GM18861 (cell line): ENCODE measurements at regions not wholly inside any gene's neighbourhood (a gene's known extent, or its start where the extent isn't known, plus 50 kb on each side); places are given as distances from the start of the nearest gene placed in this dataset.

Experiments
- ATAC-seq: cut with Tn5 transposase; IDR thresholded peaks from one replicate; pipeline ENCODE4 v1.9.1; 2021; ENCODE audit not compliant: unreplicated experiment

DNA sequence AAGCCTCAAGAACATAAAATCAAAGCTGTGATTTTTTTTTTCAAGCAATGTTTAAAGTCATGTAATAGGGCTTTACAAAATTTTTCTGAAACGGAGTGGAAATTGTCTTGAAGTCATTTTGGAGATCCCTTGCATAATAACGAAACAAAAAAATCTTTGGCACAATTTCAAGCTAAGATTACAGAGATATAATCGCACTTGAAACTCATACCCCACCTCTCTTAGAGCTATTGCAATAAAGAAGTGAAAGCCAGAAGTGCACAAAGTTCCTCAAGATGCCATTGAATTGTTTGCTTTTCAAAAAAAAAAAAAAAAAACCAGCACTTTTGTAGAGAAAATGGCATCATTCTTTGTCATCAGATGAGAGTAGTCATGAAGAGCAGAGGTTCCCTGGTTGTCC is 152.3 kb downstream of the PAX3 start:
- ATAC-seq = no peak

DNA sequence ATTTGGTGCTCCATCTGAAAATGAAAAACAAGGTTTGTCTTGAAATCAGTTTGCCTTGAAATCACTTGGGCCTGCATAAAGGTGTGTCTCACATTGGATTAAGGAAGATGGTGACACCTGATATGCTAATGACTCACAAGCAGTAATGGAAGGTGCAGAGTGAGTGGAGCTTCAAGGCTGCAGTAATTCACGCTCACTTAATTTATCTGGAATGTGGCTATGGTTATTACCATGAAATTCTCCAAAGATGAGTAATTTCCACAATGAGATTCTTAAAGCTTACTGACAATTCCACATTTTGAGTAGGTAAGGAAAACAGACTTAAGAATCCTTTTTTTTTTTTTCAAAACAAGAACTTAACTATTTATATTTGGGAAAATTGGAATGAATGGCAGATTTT is 156.8 kb downstream of the PAX3 start:
- ATAC-seq = no peak

DNA sequence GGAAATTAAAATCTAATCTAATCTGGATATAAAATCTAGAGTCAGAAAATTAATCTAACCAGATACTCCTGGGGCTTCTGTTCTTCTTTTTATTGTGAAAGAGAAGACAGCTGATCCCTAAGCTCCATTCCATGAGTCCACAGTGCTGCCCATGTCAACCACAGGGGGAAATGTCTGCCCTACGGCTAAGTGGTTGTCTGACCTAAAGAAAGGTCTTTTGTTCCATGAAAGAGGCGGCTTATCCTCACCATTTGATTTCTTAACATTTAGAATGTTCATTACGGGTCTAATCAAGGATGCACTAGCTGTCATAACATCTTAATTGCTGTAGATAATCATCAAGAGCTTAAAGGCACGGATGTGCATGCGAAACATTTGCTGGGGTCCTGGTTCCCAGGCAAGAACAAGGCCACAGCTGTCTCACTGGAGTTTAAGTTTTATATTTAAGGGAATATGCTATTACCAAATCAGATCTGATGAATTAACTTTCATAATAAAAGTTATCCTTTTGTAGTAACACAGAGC is 162.6 kb downstream of the PAX3 start:
- no peak for ATAC-seq

DNA sequence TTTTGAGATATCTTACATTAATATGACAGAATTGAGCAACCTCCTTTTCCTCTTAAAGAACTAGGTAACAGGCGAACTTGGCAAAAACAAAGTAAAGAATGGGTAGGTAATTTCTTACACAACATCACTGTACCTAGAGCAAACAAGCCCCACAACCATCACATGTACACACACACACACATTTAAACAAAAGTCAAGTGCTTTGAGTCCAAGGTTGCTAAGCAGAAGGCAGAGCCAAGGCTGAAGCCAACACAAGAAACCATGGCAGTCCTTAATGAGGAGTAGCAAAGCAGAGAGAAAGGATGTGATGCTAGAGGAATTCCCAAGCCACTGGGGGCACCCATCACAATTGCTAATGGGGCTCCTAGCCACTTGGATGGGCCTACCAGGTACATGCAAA is 164.1 kb downstream of the PAX3 start:
- no peak for ATAC-seq

DNA sequence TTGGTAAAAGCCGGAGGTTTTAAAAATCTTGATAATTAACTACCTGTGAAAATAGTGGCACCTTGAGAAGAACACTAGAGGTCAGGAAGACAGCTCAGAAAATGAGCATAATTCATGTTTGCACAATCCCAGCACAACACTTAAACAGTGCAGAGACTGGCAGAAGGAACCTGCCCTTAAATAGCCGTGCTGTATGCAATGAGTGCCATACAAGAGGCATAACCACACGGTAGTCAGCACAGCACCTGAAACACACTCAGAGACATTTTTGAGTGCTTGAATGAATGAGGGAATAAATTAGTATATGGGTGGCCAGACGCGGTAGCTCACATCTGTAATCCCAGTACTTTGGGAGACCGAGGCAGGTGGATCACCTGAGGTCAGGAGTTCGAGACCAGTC is 164.9 kb downstream of the PAX3 start:
- no peak for ATAC-seq

DNA sequence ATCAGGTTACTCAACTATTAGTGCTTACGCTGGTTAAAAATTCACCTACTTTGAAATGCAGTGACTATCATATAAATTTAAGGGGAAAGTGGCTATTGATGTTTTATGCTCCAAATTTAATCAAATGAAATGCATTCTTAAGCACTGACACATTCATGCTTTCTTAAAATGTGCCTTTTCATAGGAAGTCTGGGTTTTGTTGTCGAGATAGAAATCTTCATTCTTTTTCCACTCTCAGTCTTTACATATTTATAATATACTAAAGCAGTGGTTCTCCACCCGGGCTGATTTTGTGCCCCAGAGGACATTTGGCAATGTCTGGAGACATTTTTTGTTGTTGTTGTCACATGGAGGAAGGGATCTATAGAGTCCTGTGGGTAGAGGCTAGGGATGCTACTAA is 167.9 kb downstream of the PAX3 start:
- no peak for ATAC-seq

DNA sequence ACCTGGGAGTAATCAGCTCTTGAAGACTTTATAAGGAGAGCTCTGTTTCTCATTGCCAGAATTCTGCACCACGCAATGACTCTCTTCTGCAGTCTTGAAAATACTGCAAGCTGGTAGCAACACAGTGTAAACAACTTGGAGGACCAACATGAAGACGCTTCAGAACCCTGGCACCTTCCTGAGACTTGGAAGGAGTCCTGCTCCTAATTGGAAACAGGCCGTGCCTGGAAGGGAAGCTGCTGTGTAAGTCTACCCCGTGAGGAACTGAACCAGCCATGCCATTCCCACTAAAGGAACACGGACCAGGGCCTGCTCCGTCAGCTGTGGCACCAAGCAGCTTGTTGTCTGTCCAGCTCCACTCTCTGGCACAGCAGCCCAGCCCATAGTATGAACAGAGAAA is 171.1 kb downstream of the PAX3 start:
- ATAC-seq = no peak

DNA sequence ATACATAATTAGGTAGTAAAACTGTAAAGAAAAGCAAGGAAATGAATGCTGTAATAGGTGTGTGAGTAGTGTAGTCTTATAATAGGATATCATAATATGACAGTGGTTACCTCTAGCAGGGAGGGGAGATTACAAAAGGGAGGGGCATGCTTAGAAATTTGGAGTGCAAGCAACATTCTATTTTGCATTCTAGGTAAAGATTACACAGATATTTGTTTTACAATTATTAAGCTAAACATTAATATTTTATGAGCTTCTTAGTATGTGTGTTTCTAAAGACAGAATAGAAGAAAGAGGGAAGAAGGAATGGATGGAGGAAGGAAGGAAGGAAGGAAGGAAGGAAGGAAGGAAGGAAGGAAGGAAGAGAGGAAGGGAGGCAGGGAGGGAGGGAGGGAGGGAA is 177.9 kb downstream of the PAX3 start:
- ATAC-seq = no peak

DNA sequence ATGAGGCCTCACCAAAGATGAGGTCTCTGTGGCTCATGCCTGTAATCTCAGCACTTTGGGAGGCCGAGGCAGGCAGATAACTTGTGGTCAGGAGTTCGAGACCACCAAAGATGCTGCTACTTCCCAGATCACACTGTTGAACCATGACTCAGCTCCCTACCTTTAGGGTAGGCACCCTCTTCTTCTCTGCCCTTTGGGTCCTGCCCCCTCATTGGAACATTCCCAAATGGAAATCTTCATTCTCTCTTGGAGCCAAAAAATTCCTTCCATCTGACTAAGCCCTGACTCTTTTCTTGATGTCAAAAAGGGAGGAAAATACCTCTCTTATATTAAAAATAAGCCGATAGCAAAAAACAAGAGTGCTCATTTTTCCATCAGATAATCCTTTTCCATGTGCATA is 183.5 kb downstream of the PAX3 start:
- ATAC-seq = no peak

DNA sequence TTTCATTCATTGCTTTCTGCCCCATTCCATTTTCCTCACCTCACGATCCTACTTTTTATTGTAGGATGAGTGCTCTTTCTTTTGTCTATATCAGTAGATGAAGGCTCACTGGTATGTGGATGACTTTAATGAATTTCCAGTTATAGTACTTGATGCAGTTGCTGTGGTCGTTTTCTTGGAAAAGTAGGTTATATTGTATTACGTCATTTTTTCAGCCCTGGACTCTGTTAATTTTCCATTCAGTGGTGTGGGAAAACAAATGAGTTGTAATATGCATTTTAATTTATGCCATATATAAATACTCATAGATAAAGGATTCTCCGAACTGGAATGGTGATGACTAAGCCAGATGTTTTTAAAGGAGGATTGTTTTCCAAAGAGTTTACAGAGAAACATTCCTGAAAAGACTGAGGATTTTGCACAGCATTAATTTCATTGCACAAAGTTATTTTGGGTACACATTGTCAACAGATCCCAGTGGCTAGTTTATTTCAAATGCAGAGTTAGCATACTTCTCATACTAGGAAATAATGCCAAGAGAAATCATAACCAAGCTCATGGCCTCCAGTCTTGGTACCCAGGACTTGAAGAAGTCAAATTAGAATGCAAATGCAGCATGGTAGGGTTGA is 189.7 kb downstream of the PAX3 start:
- no peak for ATAC-seq

DNA sequence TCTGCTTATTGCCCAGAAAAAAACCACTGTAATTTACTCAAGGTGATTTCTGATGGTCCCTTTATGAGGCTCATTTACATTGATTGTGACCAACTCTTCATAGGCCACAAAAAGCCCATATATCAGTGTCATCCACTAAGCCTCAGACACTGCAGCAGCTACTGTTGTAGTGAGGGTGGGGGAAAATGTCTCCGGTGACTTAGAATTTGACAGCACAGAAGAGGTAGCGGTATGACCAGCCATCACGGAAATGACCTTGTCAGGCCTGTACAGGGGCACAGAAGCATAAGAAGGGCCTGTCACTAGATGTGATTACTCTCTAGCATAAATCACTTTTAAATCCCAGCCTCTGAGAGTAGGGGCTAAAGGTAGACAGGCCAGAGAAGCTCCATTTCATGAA is 190.3 kb downstream of the PAX3 start:
- no peak for ATAC-seq

DNA sequence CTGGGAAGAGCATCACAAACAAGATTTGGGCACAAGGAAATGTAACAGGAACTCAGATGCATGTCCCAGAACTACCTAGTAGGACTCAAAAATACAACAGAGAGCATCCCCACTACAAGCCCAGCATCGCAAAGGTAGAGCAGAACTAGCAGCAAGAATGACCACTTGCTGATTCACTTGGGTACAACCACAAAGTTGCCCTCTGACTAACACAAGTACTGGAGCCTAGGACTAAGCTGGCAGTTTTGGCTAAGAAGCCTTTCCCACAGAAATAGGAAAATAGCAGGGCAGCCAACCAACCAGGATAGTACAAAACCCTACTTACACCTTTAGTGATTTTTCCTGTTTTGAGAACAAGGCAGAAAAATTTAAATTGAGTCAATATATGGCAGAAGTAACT is 193.8 kb downstream of the PAX3 start:
- ATAC-seq = no peak

DNA sequence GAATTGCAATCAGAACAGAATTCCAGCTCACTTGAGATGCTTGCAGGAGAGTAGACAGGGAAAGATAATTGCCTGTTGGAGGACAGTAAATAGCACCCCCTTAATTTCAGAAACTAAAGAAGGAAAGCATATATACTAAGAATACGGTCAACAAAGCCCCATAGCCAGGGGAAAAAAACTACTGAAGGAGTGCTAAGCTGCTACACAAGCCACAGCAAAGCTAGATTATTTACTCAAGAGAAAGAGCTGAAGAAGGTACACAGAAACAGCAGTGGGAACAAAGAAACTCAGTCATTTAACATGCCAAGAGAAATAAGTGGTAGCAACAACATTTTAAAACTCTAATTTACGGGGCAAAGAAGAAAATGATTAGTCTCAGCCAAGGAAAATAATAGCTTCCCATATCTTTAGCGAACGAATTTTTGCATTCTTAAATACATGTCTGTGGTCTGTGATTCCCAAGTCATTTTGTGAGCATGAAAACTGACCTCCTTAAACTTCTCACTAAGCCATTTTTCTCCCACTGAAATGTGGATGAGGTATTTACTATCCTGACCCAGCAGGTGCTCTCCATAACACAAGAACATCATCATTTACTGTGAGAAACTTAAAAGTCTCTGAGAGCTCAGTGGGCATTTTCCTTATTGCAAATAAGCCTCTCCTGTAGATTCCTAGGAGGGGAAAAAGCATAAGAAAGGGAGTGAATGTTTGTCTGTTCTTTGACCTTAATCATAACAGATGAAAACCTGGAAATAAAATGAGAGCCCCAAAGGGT is 196.0 kb downstream of the PAX3 start:
- ATAC-seq = no peak

DNA sequence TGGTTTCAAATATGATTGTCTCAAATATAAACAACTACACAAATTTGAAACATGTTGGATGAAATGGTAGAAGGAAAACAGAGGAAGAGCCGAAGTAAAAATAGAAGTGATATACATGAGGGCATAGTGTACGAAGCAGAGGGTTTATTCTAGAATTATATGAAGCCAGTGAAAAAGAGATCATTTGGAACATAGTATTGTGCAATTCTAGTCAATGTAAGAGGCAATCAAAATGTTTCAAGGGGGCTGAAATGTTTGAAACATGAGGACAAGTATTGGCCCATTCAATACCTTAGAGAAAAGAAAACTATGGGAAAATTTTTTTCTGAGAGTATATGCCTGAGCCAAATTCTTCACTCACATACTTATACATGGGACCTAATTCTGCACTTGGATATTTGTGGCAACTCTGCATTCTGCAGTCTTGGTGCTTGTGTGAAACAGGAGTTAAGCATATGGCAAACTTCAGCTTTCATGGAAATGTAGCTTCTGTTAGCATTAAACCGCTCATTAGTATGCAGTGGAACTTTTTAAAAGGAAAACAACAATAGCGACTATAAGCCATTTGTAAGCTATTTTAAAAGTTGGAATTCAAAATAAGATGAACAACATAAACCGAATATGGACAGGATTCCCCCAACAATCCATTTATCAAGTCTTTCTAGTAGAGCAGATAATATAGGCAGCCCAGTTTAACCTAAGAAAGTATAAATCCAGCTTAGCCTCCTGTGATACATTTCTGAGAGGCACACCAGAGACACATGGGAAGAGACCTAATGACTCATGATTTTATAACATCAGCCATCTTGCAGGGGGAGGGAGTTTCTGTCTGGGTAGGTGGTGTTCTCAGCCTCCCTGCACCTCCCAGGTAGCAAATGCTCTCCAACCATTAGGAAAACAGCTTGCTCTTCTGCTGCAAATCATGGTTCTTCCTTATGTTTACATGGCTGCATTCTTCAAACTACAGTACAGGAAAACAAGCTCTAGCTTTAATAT is 197.8 kb downstream of the PAX3 start:
- ATAC-seq = no peak

DNA sequence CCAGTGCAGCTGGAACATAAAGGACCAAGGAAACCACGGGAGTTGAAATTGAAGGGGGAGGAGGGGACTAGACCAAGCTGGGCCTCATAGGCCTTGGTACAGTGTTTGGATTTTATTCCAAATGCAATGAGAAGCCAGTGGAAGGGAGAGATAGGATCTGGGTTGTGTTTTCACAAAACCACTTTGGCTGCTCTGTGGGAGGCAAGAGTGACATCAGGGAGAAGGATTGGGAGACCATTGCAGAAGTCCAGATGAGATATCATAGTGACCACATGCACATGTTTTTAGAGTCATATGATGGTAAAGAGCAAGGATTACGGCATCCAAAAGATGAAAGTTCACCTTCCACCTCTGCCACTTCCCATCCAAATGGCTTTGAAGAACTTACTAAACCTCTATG is 210.2 kb downstream of the PAX3 start:
- ATAC-seq = no peak

DNA sequence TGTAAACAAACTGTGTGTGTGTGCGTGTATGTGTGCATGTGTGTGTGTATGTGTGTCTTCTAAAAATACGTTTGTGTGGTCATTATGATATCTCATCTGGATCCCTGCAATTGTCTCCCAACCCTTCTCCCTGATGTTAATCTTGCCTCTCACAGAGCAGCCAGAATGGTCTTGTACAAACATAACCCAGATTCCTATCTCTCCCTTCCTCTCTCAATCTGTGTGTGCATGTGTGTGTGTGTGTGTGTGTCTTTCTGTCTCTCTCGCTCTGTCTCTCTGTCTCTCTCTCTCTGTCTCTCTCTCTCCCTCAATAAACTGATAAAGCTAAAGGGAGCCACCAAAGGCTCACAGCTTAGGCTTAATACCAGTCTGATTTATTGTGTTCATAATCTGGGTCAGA is 210.8 kb downstream of the PAX3 start:
- no peak for ATAC-seq

DNA sequence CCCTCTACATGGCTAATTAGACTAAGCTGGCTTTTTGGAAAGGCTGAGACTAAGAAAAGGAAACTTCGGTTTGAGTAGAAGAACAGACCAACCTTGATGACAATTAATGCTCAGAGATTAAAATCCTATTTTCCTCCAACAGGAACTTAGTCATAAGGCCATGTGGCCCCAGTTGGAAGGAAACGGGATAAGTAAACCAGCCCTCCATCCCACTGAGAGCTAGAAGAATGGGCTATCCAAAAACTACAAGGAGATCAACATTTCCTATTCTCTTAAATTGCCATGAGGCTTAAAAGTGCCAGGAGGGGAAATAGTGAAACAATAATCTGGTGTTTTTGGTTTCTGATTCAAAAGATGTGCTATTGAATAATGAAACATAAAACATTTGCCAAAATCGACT is 216.6 kb downstream of the PAX3 start:
- ATAC-seq = no peak

DNA sequence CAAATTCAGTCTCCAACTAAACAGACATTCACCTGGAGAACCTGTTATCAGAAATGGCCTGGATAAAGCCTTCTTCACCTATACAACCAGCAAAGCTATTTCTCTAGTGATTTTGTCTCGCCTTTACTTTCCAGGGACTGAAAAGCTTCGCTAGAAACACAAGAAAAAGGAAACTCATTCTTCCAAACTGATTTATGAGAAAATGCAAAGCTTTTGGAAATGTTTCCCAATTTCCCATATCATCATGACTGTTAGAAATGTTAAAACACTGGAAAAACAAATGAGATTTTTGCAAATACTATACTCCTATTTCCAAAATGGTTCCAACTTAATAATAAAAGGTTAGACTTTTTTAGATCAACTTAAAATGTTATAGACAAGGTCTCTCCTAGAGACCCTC is 218.7 kb downstream of the PAX3 start:
- ATAC-seq = no peak

DNA sequence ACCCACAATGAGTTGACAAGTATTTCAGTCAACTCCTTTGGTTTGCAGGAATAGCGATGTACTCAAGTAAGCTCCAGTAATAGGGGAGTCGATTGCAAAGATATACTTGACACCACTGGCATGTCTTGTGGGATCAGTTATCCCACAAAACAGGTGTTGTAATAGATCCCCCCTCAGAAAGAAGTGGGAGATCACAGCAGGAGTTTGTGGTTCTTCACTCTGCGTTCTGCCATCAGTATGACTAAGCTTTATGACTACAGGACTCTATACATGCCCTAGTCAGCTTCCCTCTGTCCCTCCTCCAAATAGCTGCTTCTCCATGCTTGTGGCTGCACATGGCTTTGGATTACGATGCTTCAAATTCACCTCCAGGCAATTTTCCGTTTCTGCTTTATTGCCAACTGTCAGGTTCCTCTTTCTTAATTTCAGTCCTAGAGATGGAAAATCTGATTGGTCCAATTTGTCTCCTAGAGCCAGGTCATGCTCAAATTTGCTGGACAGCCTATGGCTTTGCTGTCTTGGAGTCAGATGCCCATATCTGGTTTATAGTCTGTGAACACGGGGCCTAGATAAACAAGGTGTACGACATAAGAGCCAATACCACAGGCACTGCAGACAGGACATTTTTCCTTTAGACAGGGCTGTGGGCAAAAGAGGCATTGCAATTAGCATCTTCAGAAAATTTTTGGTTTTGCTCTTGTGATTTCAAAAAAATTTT is 221.7 kb downstream of the PAX3 start:
- ATAC-seq = no peak

DNA sequence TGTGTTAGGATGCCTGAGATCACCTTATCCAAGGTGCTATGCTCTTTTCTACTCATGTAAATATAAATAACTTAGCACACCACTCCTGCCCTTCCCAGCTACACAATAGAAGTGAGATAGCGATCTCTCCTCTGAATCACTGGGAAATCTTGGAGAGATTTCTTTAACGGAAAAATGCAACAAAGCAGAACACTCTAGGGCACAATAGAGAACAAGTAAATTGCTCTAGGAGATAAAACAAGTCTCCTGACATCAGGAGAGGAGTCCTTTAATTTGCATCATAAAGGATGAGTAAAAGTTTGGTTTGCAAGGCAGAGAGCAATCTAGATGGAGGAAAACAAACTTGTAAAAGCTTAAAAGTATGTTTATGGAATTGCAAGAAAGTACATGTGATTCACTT is 224.1 kb downstream of the PAX3 start:
- no peak for ATAC-seq

DNA sequence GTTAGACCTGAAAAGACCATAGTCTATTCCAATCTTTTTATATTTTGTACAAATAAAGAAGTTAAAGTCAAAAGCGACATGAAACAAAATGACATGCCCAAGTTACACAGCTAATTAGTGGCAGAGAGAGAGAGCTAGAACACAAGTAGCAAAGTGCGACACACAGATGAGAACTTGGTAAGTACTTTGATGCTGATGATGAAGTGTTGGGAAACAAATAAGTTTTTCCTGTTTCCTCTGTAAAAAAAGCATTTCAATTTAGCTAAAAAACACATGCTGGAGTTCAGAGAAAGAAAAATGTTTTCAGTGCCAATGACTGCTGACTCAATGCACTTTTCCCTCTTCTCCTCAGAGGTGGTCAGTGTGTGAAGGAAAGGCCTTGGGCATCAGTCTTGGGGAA is 226.9 kb downstream of the PAX3 start:
- no peak for ATAC-seq
